Stomach (tissue), 4 donors: ENCODE measurements at regions not wholly inside any gene's neighbourhood (a gene's known extent, or its start where the extent isn't known, plus 50 kb on each side); places are given as distances from the start of the nearest gene placed in this dataset.

Experiments used
- EP300 ChIP-seq: sonication (generic); formaldehyde crosslinking; IDR thresholded peaks from one replicate; pipeline ENCODE4 v1.6.1; 2017; ENCODE audit warnings: antibody characterized with exemption
- POLR2A ChIP-seq, 4 donors: fragments of 450-650 bp; IDR thresholded peaks; one replicate each; pipeline ENCODE4 v1.6.1; 2016; ENCODE audit warnings: antibody characterized with exemption in 4 of 4, control low read depth in 2 of 4, mild to moderate bottlenecking in 1 of 4, moderate library complexity in 1 of 4
- TF ChIP-seq, protein P1 (sequence below), 7 experiments: fragments of 450-650 bp in 4 of 7; fragments of 200-600 bp in 3 of 7; sonication (generic) in 3 of 7; IDR thresholded peaks; one replicate each; pipeline ENCODE4 v1.5.1; 2016 to 2019; ENCODE audit warnings: antibody characterized with exemption in 7 of 7, control low read depth in 2 of 7, mild to moderate bottlenecking in 1 of 7

DNA sequence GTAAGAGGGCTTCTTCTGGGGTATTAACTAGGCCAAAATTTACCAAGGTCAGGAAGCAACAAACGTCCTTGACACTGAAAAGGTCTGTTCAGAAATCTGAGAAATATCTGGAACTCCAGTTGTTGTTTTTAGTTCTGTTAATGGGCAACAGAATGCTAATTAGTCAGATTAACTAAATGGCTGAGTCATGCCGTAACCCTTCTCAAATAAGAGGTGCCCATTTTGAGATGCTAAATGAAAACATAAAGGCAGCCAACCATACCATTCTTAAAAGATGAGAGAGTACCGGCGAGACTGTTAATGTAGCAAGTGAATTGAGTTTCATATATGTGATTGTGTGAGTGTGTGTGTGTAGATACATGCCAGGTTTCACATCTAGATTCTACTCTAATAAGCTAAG lies 147.9 kb upstream of the GAREM1 start:
- TF ChIP-seq, protein P1, sequence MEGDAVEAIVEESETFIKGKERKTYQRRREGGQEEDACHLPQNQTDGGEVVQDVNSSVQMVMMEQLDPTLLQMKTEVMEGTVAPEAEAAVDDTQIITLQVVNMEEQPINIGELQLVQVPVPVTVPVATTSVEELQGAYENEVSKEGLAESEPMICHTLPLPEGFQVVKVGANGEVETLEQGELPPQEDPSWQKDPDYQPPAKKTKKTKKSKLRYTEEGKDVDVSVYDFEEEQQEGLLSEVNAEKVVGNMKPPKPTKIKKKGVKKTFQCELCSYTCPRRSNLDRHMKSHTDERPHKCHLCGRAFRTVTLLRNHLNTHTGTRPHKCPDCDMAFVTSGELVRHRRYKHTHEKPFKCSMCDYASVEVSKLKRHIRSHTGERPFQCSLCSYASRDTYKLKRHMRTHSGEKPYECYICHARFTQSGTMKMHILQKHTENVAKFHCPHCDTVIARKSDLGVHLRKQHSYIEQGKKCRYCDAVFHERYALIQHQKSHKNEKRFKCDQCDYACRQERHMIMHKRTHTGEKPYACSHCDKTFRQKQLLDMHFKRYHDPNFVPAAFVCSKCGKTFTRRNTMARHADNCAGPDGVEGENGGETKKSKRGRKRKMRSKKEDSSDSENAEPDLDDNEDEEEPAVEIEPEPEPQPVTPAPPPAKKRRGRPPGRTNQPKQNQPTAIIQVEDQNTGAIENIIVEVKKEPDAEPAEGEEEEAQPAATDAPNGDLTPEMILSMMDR (IDR thresholded peaks at IDR 0.05) = no peak
- TF ChIP-seq POLR2A (IDR thresholded peaks at IDR 0.05) = no peak
- TF ChIP-seq EP300 = no peak
